ENCODE measurements at regions not wholly inside any gene's neighbourhood (a gene's known extent, or its start where the extent isn't known, plus 50 kb on each side); places are given as distances from the start of the nearest gene placed in this dataset.

GRCh38 chr10:62934258-62934657, 118.1 kb upstream of the EGR2 start:
- TF ChIP-seq CTCF (IDR thresholded peaks at IDR 0.05) (no peak), POLR2A (IDR thresholded peaks at IDR 0.05) (no peak)
